ENCODE measurements at regions not wholly inside any gene's neighbourhood (a gene's known extent, or its start where the extent isn't known, plus 50 kb on each side); places are given as distances from the start of the nearest gene placed in this dataset.
A peak's percentile ranks its signal among the peaks of the same experiment; 100 is the strongest.

GRCh38 chr2:120966510-120967254 is 231.0 kb downstream of the GLI2 start:
- no peaks in the 10 kb centered on the region for H3K36me3 ChIP-seq (ENCODE audit: low read depth)
- intact Hi-C loops (cut with DNase I, micrococcal nuclease), result no loop called here
- ATAC-seq (no peak), DNase-seq (no peak)
- H3K4me1 ChIP-seq (ENCODE audit: low read depth), result no peaks in the 10 kb centered on the region
- TF ChIP-seq CTCF (IDR thresholded peaks at IDR 0.05), result no peak
- no peaks in the 10 kb centered on the region for H3K9me3 ChIP-seq
- H3K4me3 ChIP-seq, result no peak overlapping the region

- ATAC-seq, result no peak
- no peak for TF ChIP-seq CTCF (IDR thresholded peaks at IDR 0.05)
- no peaks in the 10 kb centered on the region for H3K4me1 ChIP-seq (ENCODE audit: low read depth)
- no peaks in the 10 kb centered on the region for H3K9me3 ChIP-seq
- no peak overlapping the region for H3K4me3 ChIP-seq
- intact Hi-C loops (cut with DNase I, micrococcal nuclease), result no loop called here
- no peaks in the 10 kb centered on the region for H3K36me3 ChIP-seq (ENCODE audit: low read depth)
- DNase-seq, result no peak
Measured at GRCh38 chr2:120968307-120969015, 232.8 kb downstream of the GLI2 start.

GRCh38 chr2:120969613-120970355 is 234.1 kb downstream of the GLI2 start:
- ATAC-seq (no peak), DNase-seq (no peak)
- Histone ChIP-seq H3K36me3 (ENCODE audit: low read depth) (no peaks in the 10 kb centered on the region), H3K4me1 (ENCODE audit: low read depth) (no peaks in the 10 kb centered on the region), H3K9me3 (no peaks in the 10 kb centered on the region), H3K4me3 (no peak overlapping the region)
- no peak for TF ChIP-seq CTCF (IDR thresholded peaks at IDR 0.05)
- intact Hi-C loops (cut with DNase I, micrococcal nuclease), result no loop called here

GRCh38 chr2:120971866-120972265 is 236.2 kb downstream of the GLI2 start:
- no peaks in the 10 kb centered on the region for H3K9me3 ChIP-seq
- no peaks in the 10 kb centered on the region for H3K36me3 ChIP-seq (ENCODE audit: low read depth)
- no peaks in the 10 kb centered on the region for H3K4me1 ChIP-seq (ENCODE audit: low read depth)
- no peak for TF ChIP-seq CTCF (IDR thresholded peaks at IDR 0.05)
- H3K4me3 ChIP-seq, result no peak overlapping the region
- intact Hi-C loops (cut with DNase I, micrococcal nuclease), result no loop called here
- DNase-seq (peak in 1 of 3 donors; percentile 19), ATAC-seq (no peak)

- H3K36me3 ChIP-seq (ENCODE audit: low read depth), result no peaks in the 10 kb centered on the region
- TF ChIP-seq CTCF (IDR thresholded peaks at IDR 0.05), result no peak
- H3K9me3 ChIP-seq, result no peaks in the 10 kb centered on the region
- no peak overlapping the region for H3K4me3 ChIP-seq
- ATAC-seq (peak; percentile 21), DNase-seq (peak in 1 of 3 donors; percentile 20)
- no peaks in the 10 kb centered on the region for H3K4me1 ChIP-seq (ENCODE audit: low read depth)
- intact Hi-C loops (cut with DNase I, micrococcal nuclease), result no loop called here
Measured at GRCh38 chr2:120972286-120972685, 236.6 kb downstream of the GLI2 start.
